GM21576 (cell line): ENCODE measurements at regions not wholly inside any gene's neighbourhood (a gene's known extent, or its start where the extent isn't known, plus 50 kb on each side); places are given as distances from the start of the nearest gene placed in this dataset.
"Not testable (repeated sequence)": the region's sequence is repeated elsewhere in the genome, so short reads cannot be mapped to it uniquely, and the experiment has no call there.

Experiments used
- ATAC-seq: cut with Tn5 transposase; IDR thresholded peaks from one replicate; pipeline ENCODE4 v1.9.1; 2021; ENCODE audit warnings: mild to moderate bottlenecking, moderate library complexity; ENCODE audit not compliant: unreplicated experiment

DNA sequence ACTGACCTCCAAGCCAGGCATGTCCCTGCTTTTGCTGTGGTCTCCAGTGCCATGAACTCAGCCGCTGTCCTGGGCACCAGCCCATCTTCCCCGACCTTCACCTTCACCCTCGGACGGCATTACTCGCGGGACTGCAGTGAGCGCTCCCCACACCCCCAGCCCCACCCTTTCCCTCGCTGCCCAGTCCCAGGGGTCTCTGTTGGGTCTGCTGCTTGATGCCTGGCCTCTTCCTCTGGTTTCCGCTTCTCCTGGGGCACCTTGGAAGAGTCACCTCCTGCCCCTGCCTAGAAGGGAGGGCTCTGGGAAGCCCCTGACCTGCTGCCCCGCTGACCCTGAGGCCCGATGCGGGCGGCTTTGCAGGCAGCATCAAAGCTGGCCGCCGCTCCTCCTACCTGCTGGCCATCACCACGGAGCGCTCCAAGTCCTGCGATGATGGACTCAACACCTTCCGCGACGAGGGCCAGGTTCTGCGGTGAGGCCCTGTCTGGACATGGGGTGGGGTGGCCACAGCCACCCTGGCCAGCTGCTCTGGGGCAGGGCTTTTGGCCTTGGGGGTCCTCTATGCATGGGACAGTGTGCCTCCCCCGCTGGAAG is 102.3 kb downstream of the ZNF267 start:
- ATAC-seq, result not testable (repeated sequence)

GRCh38 chr16:31978463-31978862 is 104.9 kb downstream of the ZNF267 start:
- ATAC-seq, result not testable (repeated sequence)

DNA sequence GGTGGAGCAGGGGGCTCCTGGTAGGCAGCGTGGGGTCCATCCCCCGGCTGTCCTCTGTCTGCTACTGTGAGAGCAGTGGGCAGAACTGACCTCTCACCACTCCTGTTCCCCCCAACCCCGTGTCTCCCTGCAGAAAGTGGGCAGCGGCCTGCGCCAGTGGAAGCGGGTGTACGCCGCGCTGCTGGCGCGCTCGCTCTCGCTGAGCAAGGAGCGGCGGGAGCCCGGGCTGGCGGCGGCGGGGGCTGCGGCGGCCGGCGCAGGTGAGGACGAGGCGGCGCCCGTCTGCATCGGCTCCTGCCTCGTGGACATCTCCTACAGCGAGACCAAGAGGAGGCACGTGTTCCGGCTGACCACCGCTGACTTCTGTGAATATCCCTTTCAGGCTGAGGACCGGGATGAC is 108.1 kb downstream of the ZNF267 start:
- ATAC-seq, result not testable (repeated sequence)

DNA sequence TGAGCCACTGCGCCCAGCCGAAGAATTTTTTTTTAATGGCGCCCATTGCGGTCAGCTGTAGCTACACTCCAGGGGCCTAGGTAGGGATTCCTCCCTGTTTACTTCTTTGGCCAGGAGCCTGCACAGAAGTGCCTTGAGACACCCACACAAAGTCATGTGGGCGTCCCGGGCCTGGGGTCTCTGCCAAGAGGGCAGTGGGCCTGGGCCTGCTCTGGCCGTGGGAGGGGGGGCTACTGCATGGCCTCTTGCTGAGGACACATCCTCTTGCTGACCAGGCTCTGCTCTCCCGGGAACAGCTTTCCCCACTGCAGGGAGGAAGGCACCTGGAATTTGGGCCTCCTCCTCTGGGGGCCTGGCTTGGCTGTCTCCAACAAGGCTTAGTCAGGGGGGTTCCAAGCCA is 109.4 kb downstream of the ZNF267 start:
- ATAC-seq, result not testable (repeated sequence)

GRCh38 chr16:31983666-31984065 is 110.1 kb downstream of the ZNF267 start:
- not testable (repeated sequence) for ATAC-seq

- not testable (repeated sequence) for ATAC-seq
Observed at GRCh38 chr16:31986895-31987294, 113.3 kb downstream of the ZNF267 start.

GRCh38 chr16:31988595-31989581 is 115.3 kb downstream of the ZNF267 start:
- ATAC-seq, result peak; percentile 72

- not testable (repeated sequence) for ATAC-seq
Observed at GRCh38 chr16:31990261-31990660, 116.7 kb downstream of the ZNF267 start.

GRCh38 chr16:31990980-31991379 is 117.4 kb downstream of the ZNF267 start:
- not testable (repeated sequence) for ATAC-seq

GRCh38 chr16:31996325-31996724 is 122.7 kb downstream of the ZNF267 start:
- not testable (repeated sequence) for ATAC-seq

DNA sequence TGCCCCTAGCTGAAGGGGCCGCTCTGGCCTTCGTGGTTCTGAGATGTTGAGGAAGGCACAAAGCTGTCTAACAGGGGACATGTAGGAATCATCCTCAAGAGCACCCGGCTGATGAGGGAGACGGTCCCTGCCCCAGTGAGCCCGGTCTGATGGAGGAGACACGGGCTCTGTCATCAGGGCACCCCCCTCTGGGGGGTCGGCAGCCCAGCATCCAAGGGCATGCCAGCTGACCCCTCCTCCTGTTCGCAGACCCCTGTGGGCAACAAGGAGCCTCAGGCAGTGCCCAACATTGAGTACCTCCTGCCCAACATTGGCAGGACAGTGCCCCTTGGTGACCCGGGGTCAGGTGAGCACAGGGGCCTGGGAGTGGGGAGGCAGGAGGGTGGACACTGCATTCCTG is 128.9 kb downstream of the ZNF267 start:
- not testable (repeated sequence) for ATAC-seq

DNA sequence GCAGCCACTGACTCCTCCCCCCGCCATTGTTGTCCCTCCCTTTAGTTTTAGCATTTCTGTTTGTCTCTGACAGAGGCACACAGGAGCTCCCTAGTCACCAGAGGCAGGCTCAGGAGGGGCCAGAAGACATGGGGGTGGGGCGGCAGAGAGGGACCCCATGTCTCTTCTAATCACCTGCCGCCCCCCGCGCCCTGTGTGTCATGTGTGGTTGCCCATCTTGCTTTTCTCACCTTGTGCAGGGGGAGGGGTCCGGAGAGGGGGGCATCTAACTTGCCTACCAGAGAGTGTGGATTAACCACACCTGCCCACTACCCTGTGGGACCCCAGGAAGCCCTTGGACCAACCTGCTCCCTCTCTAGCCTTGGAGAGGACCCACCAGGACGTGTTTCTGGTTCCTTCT is 130.2 kb downstream of the ZNF267 start:
- not testable (repeated sequence) for ATAC-seq

DNA sequence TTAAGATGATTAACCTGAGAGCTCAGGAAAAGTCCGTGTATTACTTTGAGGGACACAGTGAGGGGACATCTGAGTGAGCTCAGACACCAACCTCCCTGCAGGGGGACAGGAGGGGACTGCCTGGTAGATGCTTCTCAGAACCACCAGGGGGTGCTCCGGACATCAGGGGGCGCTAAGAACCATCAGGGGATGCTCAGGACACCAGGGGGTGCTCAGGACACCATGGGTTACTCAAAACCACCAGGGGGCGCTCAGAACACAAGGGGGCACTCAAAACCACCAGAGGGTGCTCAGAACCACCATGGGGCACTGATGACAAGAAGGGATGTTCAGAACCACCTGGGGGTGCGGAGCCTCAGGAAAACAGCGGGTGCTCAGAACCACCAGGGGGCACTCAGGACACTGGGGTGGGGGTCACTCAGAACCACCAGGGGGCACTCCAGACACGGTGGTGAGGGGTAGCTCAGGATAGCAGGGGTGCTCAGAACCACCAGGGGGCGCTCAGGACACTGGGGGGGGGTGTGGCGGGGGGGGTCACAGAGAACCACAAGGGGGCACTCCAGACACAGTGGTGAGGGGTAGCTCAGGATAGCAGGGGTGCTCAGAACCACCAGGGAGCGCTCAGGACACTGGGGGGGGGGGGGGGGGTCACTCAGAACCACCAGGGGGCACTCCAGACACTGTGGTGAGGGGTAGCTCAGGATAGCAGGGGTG is 165.3 kb downstream of the ZNF267 start:
- not testable (repeated sequence) for ATAC-seq

GRCh38 chr16:32039919-32040318 is 166.3 kb downstream of the ZNF267 start:
- not testable (repeated sequence) for ATAC-seq

DNA sequence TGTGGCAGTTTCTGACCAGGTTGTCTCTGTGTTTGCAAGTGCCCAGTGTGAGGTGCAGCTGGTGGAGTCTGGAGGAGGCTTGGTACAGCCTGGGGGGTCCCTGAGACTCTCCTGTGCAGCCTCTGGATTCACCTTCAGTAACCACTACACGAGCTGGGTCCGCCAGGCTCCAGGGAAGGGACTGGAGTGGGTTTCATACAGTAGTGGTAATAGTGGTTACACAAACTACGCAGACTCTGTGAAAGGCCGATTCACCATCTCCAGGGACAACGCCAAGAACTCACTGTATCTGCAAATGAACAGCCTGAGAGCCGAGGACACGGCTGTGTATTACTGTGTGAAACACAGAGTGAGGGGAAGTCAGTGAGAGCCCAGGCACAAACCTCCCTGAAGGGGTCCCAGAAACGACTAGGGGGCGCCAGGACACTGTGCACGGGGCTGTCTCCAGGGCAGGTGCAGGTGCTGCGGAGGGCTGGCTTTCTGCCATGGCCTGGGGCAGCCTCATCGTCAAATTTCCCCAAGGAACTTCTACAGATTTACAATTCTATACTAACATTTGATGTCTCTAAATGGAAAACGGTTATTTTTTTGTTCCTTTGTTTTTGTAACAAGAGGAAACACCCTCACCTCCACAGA is 187.0 kb upstream of the TP53TG3D start:
- not testable (repeated sequence) for ATAC-seq

DNA sequence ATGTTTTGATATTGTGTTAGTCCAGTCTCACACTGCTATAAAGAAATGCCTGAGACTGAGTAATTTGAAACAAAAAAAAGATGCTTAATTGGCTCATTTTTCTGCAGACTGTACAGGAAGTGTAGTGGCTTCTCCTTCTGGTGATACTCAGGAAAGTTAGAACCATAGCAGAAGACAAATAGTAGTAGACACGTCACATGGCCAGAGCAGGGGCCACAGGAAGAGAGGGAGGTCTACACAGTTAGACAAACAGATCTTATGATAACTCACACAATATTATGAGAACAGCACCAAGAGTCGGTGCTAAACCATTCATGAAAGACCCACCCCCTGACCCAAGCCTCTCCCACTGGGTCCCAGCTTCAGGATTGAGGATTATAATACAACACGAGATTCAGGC is 181.5 kb upstream of the TP53TG3D start:
- ATAC-seq, result not testable (repeated sequence)

GRCh38 chr16:32083891-32084290 is 169.2 kb upstream of the TP53TG3D start:
- ATAC-seq, result not testable (repeated sequence)

GRCh38 chr16:32084656-32085401 is 168.3 kb upstream of the TP53TG3D start:
- ATAC-seq, result not testable (repeated sequence)

DNA sequence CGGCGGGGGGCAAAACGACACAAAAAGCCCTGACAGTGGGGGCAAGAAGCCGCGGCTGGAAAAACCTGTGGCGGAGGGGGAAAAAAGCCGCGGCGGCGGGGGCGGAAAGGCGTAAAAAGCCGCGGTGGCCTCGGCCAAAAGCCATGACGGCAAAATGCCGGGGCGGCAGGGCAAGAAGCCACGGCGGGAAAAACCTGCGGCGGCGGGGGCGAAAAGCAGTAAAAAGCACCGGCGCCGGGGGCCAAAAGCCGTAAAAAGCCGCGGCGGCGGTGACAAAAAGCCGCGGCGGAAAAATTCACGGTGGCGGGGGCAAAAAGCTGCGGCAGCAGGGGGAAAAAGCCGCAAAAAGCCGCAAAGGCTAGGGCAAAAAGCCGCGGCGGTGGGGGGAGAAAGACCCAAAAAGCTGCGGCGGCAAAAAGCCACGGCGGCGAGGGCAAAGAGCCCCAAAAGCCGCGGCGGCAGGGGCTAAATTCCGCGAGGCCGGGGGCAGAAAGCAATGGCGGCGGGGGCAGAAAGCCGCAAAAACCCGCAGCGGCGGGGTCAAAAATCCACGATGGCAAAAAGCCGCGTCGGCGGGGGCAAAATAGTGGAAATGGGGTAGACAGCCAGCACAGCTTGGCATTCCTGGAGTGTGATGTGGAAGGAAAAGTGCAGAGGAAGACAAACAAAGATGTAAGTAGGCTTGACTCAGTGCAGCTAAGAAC is 167.5 kb upstream of the TP53TG3D start:
- not testable (repeated sequence) for ATAC-seq
